Right lobe of liver (tissue), 6 donors: ENCODE measurements at regions not wholly inside any gene's neighbourhood (a gene's known extent, or its start where the extent isn't known, plus 50 kb on each side); places are given as distances from the start of the nearest gene placed in this dataset.

Source experiments
- ATAC-seq, 4 donors: fragments of 200-7000 bp; cut with Tn5 transposase; one replicate each; pipeline ENCODE4 v1.9.1; 2020; ENCODE audit warnings: mild to moderate bottlenecking in 4 of 4, moderate library complexity in 4 of 4
- DNase-seq, 3 donors: peaks; one replicate each; pipeline ENCODE4 v3.0.0-alpha.2; 2020
- H3K27ac ChIP-seq, 3 donors: fragments of 200-600 bp; one replicate each; pipeline ENCODE4 v1.8.0; 2022
- H3K27me3 ChIP-seq, 2 donors: fragments of 200-600 bp; one replicate each; pipeline ENCODE4 v1.8.0; 2022
- H3K36me3 ChIP-seq, 4 donors: fragments of 200-600 bp; sonication (generic) in 1 of 4; one replicate each; pipeline versions ENCODE4 v1.5.1 to v1.8.0; 2017 to 2022; ENCODE audit warnings: control low read depth in 1 of 4
- H3K4me1 ChIP-seq, 4 donors: fragments of 200-600 bp; sonication (generic) in 1 of 4; one replicate each; pipeline versions ENCODE4 v1.5.1 to v1.8.0; 2017 to 2022; ENCODE audit warnings: control low read depth in 1 of 4
- H3K4me3 ChIP-seq, 3 donors: fragments of 200-600 bp; one replicate each; pipeline ENCODE4 v1.8.0; 2022
- H3K9me3 ChIP-seq, 4 donors: fragments of 200-600 bp; sonication (generic) in 1 of 4; one replicate each; pipeline versions ENCODE4 v1.5.1 to v1.8.0; 2017 to 2022; ENCODE audit warnings: control low read depth in 1 of 4
- CTCF ChIP-seq, 4 donors: fragments of 200-600 bp in 3 of 4; fragments of 450-650 bp in 1 of 4; IDR thresholded peaks; one replicate each; pipeline versions ENCODE4 v1.5.1 to v1.8.0; 2016 to 2022; ENCODE audit warnings: antibody characterized with exemption in 4 of 4, mild to moderate bottlenecking in 2 of 4
- POLR2A ChIP-seq: fragments of 450-650 bp; IDR thresholded peaks from one replicate; pipeline ENCODE4 v1.6.1; 2017; ENCODE audit warnings: antibody characterized with exemption, mild to moderate bottlenecking
- WGBS: methylation state at CpG from one replicate; pipeline ENCODE4 v1.1.6; 2018; ENCODE audit warnings: low coverage, low lambda C conversion rate; ENCODE audit not compliant: insufficient coverage; ENCODE audit errors: missing lambda C conversion rate; 5-methylcytosine and 5-hydroxymethylcytosine counted together
- intact Hi-C, 2 donors: fragments of 100-400 bp; cut with DNase I; formaldehyde crosslinking; loops; one replicate each; pipeline versions ENCODE4 v1.11.2 to v1.14.1; 2022
- donor health status: DM: no; HTN: yes; CAD: no.
- donor health status: DM: no; HTN: no; CAD: no.
- donor health status: DM: no; HTN: no; CAD: no.
- donor health status: DM: no; HTN: yes; CAD: no.
- donor health status: DM: no; HTN: yes; CAD: no.

GRCh38 chr12:118880720-118881493, 100.4 kb upstream of the SRRM4 start:
- TF ChIP-seq POLR2A: no peak
- no peak for TF ChIP-seq CTCF (IDR thresholded peaks at IDR 0.05)
- Histone ChIP-seq H3K4me1 (no peaks in the 10 kb centered on the region), H3K27ac (no peak overlapping the region), H3K27me3 (no peaks in the 10 kb centered on the region), H3K9me3 (no peaks in the 10 kb centered on the region), H3K4me3 (no peak overlapping the region), H3K36me3 (no peaks in the 10 kb centered on the region)
- ATAC-seq (no peak), DNase-seq (no peak)
- WGBS: 56% methylated on average over 5 of the region's 5 CpGs
- intact Hi-C loops: no loop called here

GRCh38 chr12:118884226-118884625, 97.1 kb upstream of the SRRM4 start:
- DNase-seq (no peak), ATAC-seq (no peak)
- H3K9me3 ChIP-seq: no peaks in the 10 kb centered on the region
- WGBS: 6% methylated on average over 1 of the region's 1 CpG
- intact Hi-C loops: no loop called here
- TF ChIP-seq CTCF (IDR thresholded peaks at IDR 0.05) (no peak), POLR2A (no peak)
- no peaks in the 10 kb centered on the region for H3K36me3 ChIP-seq
- H3K4me1 ChIP-seq: no peaks in the 10 kb centered on the region
- no peaks in the 10 kb centered on the region for H3K27me3 ChIP-seq
- H3K27ac ChIP-seq: no peak overlapping the region
- H3K4me3 ChIP-seq: no peak overlapping the region

GRCh38 chr12:118900993-118901392, 80.3 kb upstream of the SRRM4 start:
- Histone ChIP-seq H3K4me3 (no peak overlapping the region), H3K27ac (no peak overlapping the region), H3K9me3 (no peaks in the 10 kb centered on the region), H3K4me1 (no peaks in the 10 kb centered on the region), H3K36me3 (no peaks in the 10 kb centered on the region), H3K27me3 (no peaks in the 10 kb centered on the region)
- DNase-seq (no peak), ATAC-seq (no peak)
- TF ChIP-seq POLR2A (no peak), CTCF (IDR thresholded peaks at IDR 0.05) (no peak)
- 25% methylated on average over 1 of the region's 1 CpG for WGBS
- intact Hi-C loops: no loop called here

- DNase-seq: no peak
- Histone ChIP-seq H3K4me3 (no peak overlapping the region), H3K36me3 (no peaks in the 10 kb centered on the region), H3K27ac (no peak overlapping the region), H3K9me3 (no peaks in the 10 kb centered on the region), H3K27me3 (no peaks in the 10 kb centered on the region), H3K4me1 (no peaks in the 10 kb centered on the region)
- TF ChIP-seq CTCF (IDR thresholded peaks at IDR 0.05): no peak
- TF ChIP-seq POLR2A: no peak
- ATAC-seq: no peak
- intact Hi-C loops: no loop called here
- WGBS: 45% methylated on average over 8 of the region's 8 CpGs
Observed at GRCh38 chr12:118908811-118909210, 72.5 kb upstream of the SRRM4 start.
